Heart left ventricle (tissue), 13 donors: ENCODE measurements at regions not wholly inside any gene's neighbourhood (a gene's known extent, or its start where the extent isn't known, plus 50 kb on each side); places are given as distances from the start of the nearest gene placed in this dataset.

Source experiments
- CTCF ChIP-seq, 12 donors: fragments of 200-600 bp; sonication (generic) in 4 of 12; IDR thresholded peaks; one replicate each; pipeline versions ENCODE4 v1.5.0 to v1.8.0; 2018 to 2022; ENCODE audit warnings: antibody characterized with exemption in 12 of 12, mild to moderate bottlenecking in 5 of 12
- POLR2A ChIP-seq, 2 donors: fragments of 450-650 bp; IDR thresholded peaks; one replicate each; pipeline ENCODE4 v1.6.1; 2017; ENCODE audit warnings: antibody characterized with exemption in 2 of 2, mild to moderate bottlenecking in 2 of 2, moderate library complexity in 2 of 2
- donor health status: ischemic (EF 13 %, LVEDD 7.1; RV severe dilation, severe dysfunction).
- donor health status: DM: no; HTN: yes; CAD: no.
- donor health status: DM: no; HTN: no; CAD: no.
- donor health status: ischemic (EF 25% LVEDD 6.9; RV normal size, moderate dysfunction).
- donor health status: ischemic (EF 25% LVEDD 5.7; RV mildly dilated, moderate dysfunction).
- donor health status: ischemic (EF 35%, LVEDD 5.7; RV mildly dilated, moderate dysfunction).
- donor health status: nonischemic (EF 11% LVEDD 7.7; RV severe dilation, severe dysfunction).
- donor health status: DM: yes; HTN: yes; CAD: no.
- donor health status: PGD.
- donor health status: ischemic (EF 29% LVEDD 5.4; RV normal size, mild dysfunction).
- donor health status: nonischemic (EF 23%, LVEDD 6.1; RV moderate dilation, normal function).

- no peak for TF ChIP-seq POLR2A (IDR thresholded peaks at IDR 0.05)
- TF ChIP-seq CTCF (IDR thresholded peaks at IDR 0.05) = no peak
Measured at GRCh38 chr12:65651060-65651459, 173.2 kb upstream of the HMGA2 start.
